Suppressor macrophage treated with lipopolysaccharide for 1 hour (primary cell): ENCODE measurements at regions not wholly inside any gene's neighbourhood (a gene's known extent, or its start where the extent isn't known, plus 50 kb on each side); places are given as distances from the start of the nearest gene placed in this dataset.
"Not testable (repeated sequence)": the region's sequence is repeated elsewhere in the genome, so short reads cannot be mapped to it uniquely, and the experiment has no call there.

Experiments used
- DNase-seq, 3 donors: peaks; one replicate each; pipeline ENCODE4 v3.0.0-alpha.2; 2020 to 2022

- no peak for DNase-seq
Observed at GRCh38 chr5:57774439-57774838, 291.8 kb upstream of the ACTBL2 start.

GRCh38 chr5:57772512-57772911, 289.9 kb upstream of the ACTBL2 start:
- no peak for DNase-seq

GRCh38 chr5:57770039-57770438, 287.4 kb upstream of the ACTBL2 start:
- DNase-seq = no peak

GRCh38 chr5:57768745-57769144, 286.1 kb upstream of the ACTBL2 start:
- DNase-seq = no peak

- DNase-seq = no peak
Observed at GRCh38 chr5:57764479-57765089, 282.0 kb upstream of the ACTBL2 start.

GRCh38 chr5:57761513-57761912, 278.9 kb upstream of the ACTBL2 start:
- no peak for DNase-seq

- peak in 1 of 3 donors; percentile 24 for DNase-seq
Observed at GRCh38 chr5:57754616-57755015, 272.0 kb upstream of the ACTBL2 start.

- DNase-seq = no peak
Observed at GRCh38 chr5:57753446-57753845, 270.8 kb upstream of the ACTBL2 start.

GRCh38 chr5:57751710-57752109, 269.1 kb upstream of the ACTBL2 start:
- no peak for DNase-seq

GRCh38 chr5:57750891-57751290, 268.3 kb upstream of the ACTBL2 start:
- DNase-seq = no peak

GRCh38 chr5:57750282-57750681, 267.7 kb upstream of the ACTBL2 start:
- DNase-seq = no peak

GRCh38 chr5:57749396-57749795, 266.8 kb upstream of the ACTBL2 start:
- no peak for DNase-seq

GRCh38 chr5:57745700-57746651, 263.4 kb upstream of the ACTBL2 start:
- no peak for DNase-seq

- DNase-seq = no peak
Observed at GRCh38 chr5:57745029-57745428, 262.4 kb upstream of the ACTBL2 start.

- no peak for DNase-seq
Observed at GRCh38 chr5:57741336-57741735, 258.7 kb upstream of the ACTBL2 start.

GRCh38 chr5:57738787-57739186, 256.2 kb upstream of the ACTBL2 start:
- no peak for DNase-seq

- no peak for DNase-seq
Observed at GRCh38 chr5:57738301-57738700, 255.7 kb upstream of the ACTBL2 start.

- no peak for DNase-seq
Observed at GRCh38 chr5:57736716-57737115, 254.1 kb upstream of the ACTBL2 start.

GRCh38 chr5:57735279-57736153, 252.9 kb upstream of the ACTBL2 start:
- not testable (repeated sequence) for DNase-seq

GRCh38 chr5:57734296-57734695, 251.7 kb upstream of the ACTBL2 start:
- no peak for DNase-seq

GRCh38 chr5:57727591-57727990, 245.0 kb upstream of the ACTBL2 start:
- DNase-seq = no peak

- no peak for DNase-seq
Observed at GRCh38 chr5:57725658-57726504, 243.3 kb upstream of the ACTBL2 start.
